Mesodermal cell (in vitro differentiated cells): ENCODE measurements at regions not wholly inside any gene's neighbourhood (a gene's known extent, or its start where the extent isn't known, plus 50 kb on each side); places are given as distances from the start of the nearest gene placed in this dataset.

Experiments
- H3K27ac ChIP-seq: 2 replicates; pipeline ENCODE4 v1.7.0; 2013; ENCODE audit warnings: mild to moderate bottlenecking, low read depth, low read length, moderate library complexity; ENCODE audit not compliant: severe bottlenecking
- H3K36me3 ChIP-seq: 2 replicates; pipeline ENCODE4 v1.7.1; 2013; ENCODE audit warnings: mild to moderate bottlenecking, low read length, moderate library complexity; ENCODE audit not compliant: control insufficient read depth, insufficient read depth
- H3K4me1 ChIP-seq: one replicate; pipeline ENCODE4 v1.7.1; 2013; ENCODE audit warnings: mild to moderate bottlenecking, low read length; ENCODE audit not compliant: insufficient read depth, control insufficient read depth, poor library complexity, severe bottlenecking
- H3K4me3 ChIP-seq: 2 replicates; pipeline ENCODE4 v1.7.0; 2013; ENCODE audit warnings: low read length, control low read depth, mild to moderate bottlenecking; ENCODE audit not compliant: insufficient read depth, poor library complexity, severe bottlenecking; ENCODE audit errors: extremely low read depth
- H3K9me3 ChIP-seq: 2 replicates; pipeline ENCODE4 v1.7.1; 2013; ENCODE audit warnings: mild to moderate bottlenecking, low read length, moderate library complexity; ENCODE audit not compliant: control insufficient read depth
- WGBS, 2 experiments: methylation state at CpG; one replicate each; pipeline ENCODE4 v1.1.5; 2013; ENCODE audit warnings: missing lambda C conversion rate in 2 of 2; ENCODE audit not compliant: insufficient coverage in 2 of 2; 5-methylcytosine and 5-hydroxymethylcytosine counted together

DNA sequence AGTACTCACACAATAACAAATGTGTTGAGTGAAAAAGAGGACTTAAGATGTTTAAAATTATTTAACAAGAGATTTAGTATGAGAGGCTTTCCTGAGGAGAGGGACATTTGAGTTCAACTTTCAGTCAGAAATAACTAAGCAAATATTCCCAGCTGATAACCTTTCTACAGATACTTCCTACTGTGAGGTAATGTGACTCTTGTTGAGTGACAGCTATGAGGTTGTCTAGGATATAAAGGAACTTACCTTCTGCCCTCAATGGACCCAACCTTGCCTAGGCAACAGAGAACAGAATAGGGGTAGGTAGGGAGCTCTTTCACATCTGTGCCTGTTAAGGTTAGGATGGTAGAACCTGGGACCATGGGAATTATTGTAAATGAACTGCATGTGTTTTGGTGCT, 54.7 kb downstream of the GLUD2 start:
- Histone ChIP-seq H3K9me3 (no peaks in the 10 kb centered on the region), H3K4me1 (no peaks in the 10 kb centered on the region), H3K36me3 (no peaks in the 10 kb centered on the region)

GRCh38 chrX:121103381-121103780, 56.0 kb downstream of the GLUD2 start:
- Histone ChIP-seq H3K4me1 (no peaks in the 10 kb centered on the region), H3K27ac (no peak overlapping the region), H3K36me3 (no peaks in the 10 kb centered on the region), H3K9me3 (no peaks in the 10 kb centered on the region), H3K4me3 (no peak overlapping the region)

More for the DNA sequence above, 54.7 kb downstream of the GLUD2 start:
- no peak overlapping the region for H3K4me3 ChIP-seq
- H3K27ac ChIP-seq = no peak overlapping the region

DNA sequence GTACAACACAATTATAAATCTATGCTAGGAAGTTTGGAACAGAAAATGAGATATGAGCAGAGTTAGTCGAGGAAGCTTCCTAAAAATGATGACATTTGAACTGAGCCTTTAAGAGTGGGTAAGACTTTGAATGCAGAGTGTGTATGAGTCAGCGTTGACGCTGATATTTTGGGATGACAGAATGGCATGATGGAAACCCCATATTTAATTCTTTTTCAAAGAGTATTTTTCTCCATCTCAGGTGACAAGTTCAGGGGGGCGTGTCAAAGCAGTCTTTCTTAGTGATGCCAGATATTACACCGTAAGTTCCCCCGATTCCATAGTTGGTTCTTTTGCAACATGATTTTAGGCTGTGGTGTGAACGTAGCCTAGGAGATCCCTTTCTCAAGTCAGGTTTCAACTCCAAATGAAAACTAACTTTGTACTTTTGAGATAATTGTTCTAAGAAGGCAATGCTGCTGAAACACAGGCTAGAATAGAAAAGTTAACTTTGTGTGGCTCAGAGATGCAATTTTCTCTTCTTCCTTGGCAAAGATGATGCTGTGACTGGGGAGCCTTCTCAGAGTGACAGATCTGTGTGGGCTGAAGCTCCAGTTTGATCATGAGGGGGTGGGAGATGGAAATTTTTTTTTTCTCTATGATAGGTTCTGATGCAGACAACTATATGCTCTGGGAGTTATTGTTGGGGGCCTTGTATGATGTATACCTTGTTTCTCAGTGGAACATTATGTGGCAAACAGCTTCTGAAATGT, 59.2 kb downstream of the GLUD2 start:
- Histone ChIP-seq H3K9me3 (no peaks in the 10 kb centered on the region), H3K36me3 (no peaks in the 10 kb centered on the region), H3K27ac (no peak overlapping the region), H3K4me3 (no peak overlapping the region), H3K4me1 (no peaks in the 10 kb centered on the region)
- 76 to 93% methylated on average over 2 to 3 of the region's 7 CpGs for WGBS, 2 experiments

DNA sequence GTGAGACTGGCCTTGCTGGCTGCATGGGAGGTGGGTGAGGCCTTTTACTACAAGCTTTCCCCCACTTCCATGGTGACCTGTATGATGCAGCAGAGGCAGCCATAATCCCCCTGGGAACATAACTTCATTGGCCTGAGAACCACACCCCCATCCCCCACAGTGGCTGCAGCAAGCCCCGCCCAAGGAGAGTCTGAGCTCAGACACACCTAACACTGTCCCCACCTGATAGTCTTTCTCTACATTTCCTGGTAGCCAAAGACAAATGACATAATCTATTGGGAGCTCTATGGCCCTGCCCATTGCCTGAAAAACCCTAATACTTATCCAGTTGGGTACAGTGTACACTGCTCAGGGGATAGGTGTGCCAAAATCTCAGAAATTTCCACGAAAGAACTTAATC, 62.6 kb downstream of the GLUD2 start:
- H3K9me3 ChIP-seq = no peaks in the 10 kb centered on the region
- no peaks in the 10 kb centered on the region for H3K4me1 ChIP-seq
- no peak overlapping the region for H3K4me3 ChIP-seq
- no peak overlapping the region for H3K27ac ChIP-seq
- whole genome bisulfite sequencing, 2 experiments = no CpG with 5 or more reads among the region's 2 CpGs
- H3K36me3 ChIP-seq = no peaks in the 10 kb centered on the region

DNA sequence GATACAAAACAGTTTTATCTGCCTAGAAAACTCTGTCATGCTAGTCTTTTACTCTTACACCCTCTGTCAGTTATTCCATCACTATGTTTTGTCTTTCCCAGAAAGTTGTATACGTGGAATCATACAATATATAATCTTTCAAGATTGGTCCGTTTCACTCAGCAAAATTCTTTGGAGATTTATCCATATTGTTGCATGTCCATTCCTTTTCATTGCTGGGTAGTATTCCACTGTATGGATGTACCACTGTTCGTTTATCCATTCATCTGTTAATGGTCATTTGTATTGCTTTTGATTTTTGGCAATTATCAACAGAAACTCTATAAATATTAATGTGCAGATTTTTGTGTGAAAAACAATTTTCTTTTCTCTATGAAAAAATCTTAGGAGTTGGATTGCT, 63.1 kb downstream of the GLUD2 start:
- Histone ChIP-seq H3K9me3 (no peaks in the 10 kb centered on the region), H3K4me1 (no peaks in the 10 kb centered on the region), H3K4me3 (no peak overlapping the region), H3K36me3 (no peaks in the 10 kb centered on the region), H3K27ac (no peak overlapping the region)
- WGBS, 2 experiments = no CpG with 5 or more reads among the region's 3 CpGs

GRCh38 chrX:121114691-121115090, 67.3 kb downstream of the GLUD2 start:
- Histone ChIP-seq H3K27ac (no peak overlapping the region), H3K36me3 (no peaks in the 10 kb centered on the region), H3K9me3 (no peaks in the 10 kb centered on the region), H3K4me3 (no peak overlapping the region), H3K4me1 (no peaks in the 10 kb centered on the region)
- no CpG with 5 or more reads among the region's 1 CpG for WGBS, 2 experiments

GRCh38 chrX:121120690-121121605, 73.5 kb downstream of the GLUD2 start:
- Histone ChIP-seq H3K9me3 (no peaks in the 10 kb centered on the region), H3K36me3 (no peaks in the 10 kb centered on the region), H3K27ac (no peak overlapping the region), H3K4me3 (no peak overlapping the region), H3K4me1 (no peaks in the 10 kb centered on the region)
- WGBS, 2 experiments = 100% methylated on average over 1 of the region's 4 CpGs; no CpG with 5 or more reads in 1 of the 2 experiments

- H3K27ac ChIP-seq = no peak overlapping the region
- H3K4me1 ChIP-seq = no peaks in the 10 kb centered on the region
- WGBS, 2 experiments = 100% methylated on average over 2 of the region's 3 CpGs; no CpG with 5 or more reads in 1 of the 2 experiments
- H3K4me3 ChIP-seq = no peak overlapping the region
- no peaks in the 10 kb centered on the region for H3K9me3 ChIP-seq
- H3K36me3 ChIP-seq = no peaks in the 10 kb centered on the region
Measured at GRCh38 chrX:121122332-121122731, 74.9 kb downstream of the GLUD2 start.

DNA sequence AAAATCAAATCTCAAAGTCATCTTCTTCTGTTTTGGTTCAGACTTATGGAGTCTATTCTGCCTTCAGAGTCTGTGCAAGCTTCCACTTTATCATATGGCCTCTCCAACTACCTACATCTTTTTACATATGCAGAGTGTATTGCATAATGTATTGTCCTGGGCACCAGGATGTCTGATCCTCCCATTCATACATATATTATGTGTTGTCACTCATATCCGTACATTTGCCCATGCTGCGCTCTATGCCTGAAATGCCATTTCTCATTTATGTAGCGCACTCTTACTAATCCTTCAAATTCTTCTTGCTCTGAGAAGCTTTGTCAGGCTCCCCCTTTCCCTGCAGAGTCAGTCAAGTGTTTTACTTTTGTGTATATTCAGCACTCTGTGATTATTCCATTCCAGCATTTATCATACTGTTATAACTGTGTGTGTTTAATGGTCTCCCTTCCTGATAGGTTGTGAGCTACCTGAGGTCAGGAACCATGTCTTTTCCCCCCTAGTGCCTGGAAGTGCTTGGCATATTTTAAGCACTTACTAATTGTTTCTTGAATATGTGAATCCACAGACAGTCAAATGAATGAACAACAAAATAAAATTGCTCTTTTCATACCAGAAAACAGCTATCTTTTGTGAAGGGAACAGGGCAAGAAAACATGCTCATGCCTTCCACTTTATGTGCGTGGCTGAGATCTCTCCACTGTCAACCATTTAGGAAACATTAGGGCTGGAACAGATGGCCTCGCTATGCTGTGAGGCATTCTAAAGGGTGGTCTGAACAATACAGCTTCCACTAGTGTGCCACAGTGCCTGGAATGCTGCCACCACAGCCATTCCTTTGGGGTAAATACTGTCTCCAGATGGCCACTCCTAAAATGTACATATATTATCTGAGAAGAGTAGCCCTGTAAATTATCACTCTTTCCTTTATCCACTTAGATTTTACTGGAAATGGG, 81.8 kb downstream of the GLUD2 start:
- WGBS, 2 experiments = 83 to 89% methylated on average over 2 to 3 of the region's 5 CpGs
- H3K27ac ChIP-seq = no peak overlapping the region
- H3K36me3 ChIP-seq = no peaks in the 10 kb centered on the region
- no peaks in the 10 kb centered on the region for H3K4me1 ChIP-seq
- no peak overlapping the region for H3K4me3 ChIP-seq
- H3K9me3 ChIP-seq = no peaks in the 10 kb centered on the region

GRCh38 chrX:121132675-121133074, 85.3 kb downstream of the GLUD2 start:
- no peak overlapping the region for H3K27ac ChIP-seq
- no peaks in the 10 kb centered on the region for H3K9me3 ChIP-seq
- no peaks in the 10 kb centered on the region for H3K36me3 ChIP-seq
- no peaks in the 10 kb centered on the region for H3K4me1 ChIP-seq
- WGBS, 2 experiments = 92 to 100% methylated on average over 2 of the region's 6 CpGs
- H3K4me3 ChIP-seq = no peak overlapping the region
